ENCODE measurements at regions not wholly inside any gene's neighbourhood (a gene's known extent, or its start where the extent isn't known, plus 50 kb on each side); places are given as distances from the start of the nearest gene placed in this dataset.

DNA sequence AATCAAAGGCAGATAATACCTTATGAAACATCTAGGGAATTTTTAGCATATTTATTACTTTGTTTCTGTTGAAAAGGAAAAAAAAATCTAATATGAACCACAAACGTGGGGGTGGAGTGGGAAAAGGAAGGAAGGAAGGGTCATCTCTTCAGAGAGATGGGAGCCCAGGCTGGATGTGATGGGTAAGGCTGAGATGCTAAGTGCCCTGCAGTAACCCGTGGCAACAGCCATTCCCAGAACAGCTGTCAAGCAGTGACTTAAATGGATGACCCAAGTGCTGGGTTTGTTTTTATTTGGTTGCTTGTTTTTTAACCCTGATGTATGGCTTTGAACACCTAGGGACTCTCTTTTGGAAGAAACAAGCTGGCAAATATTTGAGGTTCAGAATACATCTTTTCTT, 50.7 kb upstream of the KLF7 start:
- no peak for DNase-seq (ENCODE audit: low read depth)
- no peak overlapping the region for H3K4me3 ChIP-seq (replicated peaks; ENCODE audit: low read depth, low read length)
- TF ChIP-seq, protein P1, sequence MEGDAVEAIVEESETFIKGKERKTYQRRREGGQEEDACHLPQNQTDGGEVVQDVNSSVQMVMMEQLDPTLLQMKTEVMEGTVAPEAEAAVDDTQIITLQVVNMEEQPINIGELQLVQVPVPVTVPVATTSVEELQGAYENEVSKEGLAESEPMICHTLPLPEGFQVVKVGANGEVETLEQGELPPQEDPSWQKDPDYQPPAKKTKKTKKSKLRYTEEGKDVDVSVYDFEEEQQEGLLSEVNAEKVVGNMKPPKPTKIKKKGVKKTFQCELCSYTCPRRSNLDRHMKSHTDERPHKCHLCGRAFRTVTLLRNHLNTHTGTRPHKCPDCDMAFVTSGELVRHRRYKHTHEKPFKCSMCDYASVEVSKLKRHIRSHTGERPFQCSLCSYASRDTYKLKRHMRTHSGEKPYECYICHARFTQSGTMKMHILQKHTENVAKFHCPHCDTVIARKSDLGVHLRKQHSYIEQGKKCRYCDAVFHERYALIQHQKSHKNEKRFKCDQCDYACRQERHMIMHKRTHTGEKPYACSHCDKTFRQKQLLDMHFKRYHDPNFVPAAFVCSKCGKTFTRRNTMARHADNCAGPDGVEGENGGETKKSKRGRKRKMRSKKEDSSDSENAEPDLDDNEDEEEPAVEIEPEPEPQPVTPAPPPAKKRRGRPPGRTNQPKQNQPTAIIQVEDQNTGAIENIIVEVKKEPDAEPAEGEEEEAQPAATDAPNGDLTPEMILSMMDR (IDR thresholded peaks at IDR 0.05; ENCODE audit: low read length, missing control alignments): no peak

DNA sequence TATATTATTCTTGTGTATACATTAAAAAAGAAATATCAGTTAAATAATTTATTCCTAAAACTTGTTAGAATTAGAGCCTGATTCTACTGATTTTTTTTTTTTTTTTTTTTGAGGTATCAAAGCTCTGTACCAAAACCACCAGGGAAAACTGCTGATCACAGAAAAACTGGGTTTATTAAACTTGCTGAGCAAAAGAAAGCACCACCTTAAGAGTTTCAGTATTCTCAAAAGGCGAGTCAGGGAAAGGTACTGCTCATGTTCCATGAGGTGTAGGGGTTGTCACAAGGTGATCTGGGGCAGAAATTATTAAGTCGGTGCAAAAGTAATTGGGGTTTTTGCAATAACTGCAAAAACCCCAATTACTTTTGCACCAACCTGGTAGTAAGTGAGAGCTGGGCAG, 51.7 kb upstream of the KLF7 start:
- no peak overlapping the region for H3K4me3 ChIP-seq (replicated peaks; ENCODE audit: low read depth, low read length)
- TF ChIP-seq, protein P1 (IDR thresholded peaks at IDR 0.05; ENCODE audit: low read length, missing control alignments): no peak
- no peak for DNase-seq (ENCODE audit: low read depth)

DNA sequence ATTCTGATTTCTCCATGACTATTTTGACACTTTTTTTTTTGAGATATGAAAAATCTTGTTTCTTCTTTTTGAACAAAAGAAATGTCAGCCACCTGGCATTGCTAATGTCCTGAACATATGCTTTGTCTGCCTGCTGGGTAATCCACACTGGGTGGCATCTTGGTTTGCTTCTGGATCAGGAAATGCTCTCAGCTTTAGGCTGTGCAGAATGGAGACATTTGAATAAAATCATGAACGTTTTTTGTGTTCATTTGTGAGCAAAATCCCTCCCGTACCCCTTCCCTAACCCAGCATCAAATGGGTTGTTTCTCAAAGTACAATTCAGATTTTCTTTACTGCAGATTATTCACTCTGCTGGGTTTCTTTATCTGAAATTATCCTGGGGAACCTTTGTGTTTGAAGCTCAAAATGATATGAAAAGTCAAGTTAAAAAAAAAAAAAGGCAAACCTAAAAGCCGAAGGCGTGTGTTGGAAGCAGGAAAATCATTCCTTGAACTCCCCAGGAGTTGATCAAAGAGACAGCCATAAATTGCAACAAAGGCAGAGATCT, 53.4 kb upstream of the KLF7 start:
- H3K4me3 ChIP-seq (replicated peaks; ENCODE audit: low read depth, low read length): no peak overlapping the region
- no peak for DNase-seq (ENCODE audit: low read depth)
- TF ChIP-seq, protein P1 (IDR thresholded peaks at IDR 0.05; ENCODE audit: low read length, missing control alignments): no peak

DNA sequence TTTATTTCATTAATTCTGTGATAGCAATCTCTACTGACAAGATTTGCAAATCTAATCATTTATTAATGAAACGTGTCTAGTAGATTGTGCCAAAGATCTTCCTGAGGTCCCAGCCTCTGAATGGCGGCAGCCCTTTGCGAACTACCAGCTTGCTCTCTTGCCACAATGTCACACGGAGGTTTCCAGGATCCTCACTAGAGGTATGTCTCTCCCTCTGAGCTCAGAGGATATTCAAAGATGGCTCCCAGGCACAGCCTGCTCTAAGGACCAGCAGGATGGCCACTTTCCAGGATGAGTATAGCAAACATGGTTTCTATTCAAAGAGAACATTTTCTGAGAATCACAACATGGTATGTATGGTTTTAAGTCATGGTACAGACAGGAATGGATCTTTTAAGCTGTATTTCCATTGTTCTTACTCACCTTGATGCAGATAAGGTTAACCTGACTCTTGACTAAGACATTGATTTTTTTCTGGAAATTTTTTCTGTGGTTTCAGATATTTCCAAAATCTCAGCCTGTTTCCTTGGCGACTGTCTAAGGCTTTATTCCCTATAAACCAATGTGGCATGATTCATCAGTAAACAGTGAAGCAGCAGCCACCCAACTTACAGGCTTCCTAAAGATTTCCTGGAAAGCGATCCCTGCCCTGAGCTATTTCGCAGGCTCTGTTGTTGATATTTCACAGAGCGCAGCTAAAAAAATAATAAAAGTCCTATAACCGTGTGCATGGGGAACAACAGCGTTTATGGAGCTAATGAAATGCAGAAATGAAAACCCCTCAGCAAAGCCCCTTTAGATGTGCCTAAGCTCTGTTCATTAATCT, 54.1 kb upstream of the KLF7 start:
- no peak overlapping the region for H3K4me3 ChIP-seq (replicated peaks; ENCODE audit: low read depth, low read length)
- TF ChIP-seq, protein P1 (IDR thresholded peaks at IDR 0.05; ENCODE audit: low read length, missing control alignments): no peak
- DNase-seq (ENCODE audit: low read depth): peak; percentile 73

DNA sequence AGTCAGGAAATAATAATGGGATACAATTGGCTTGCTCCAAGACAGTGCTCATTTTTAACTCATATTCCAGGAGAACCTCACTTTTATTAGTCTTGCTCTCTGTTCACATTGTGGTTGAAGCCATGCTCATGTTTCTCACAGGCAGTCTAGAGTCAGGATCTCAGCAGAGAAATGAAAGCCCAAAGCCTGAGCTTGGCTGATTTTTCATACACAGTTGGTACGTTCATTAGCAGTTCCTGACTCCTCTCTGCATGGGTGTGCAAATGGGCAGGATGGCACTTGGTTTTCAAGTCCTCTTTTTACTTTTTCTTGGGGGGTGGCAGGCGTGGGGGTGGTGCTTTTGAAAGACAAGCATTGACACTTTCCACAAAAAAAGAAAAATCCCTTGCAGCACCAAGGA, 56.0 kb upstream of the KLF7 start:
- no peak overlapping the region for H3K4me3 ChIP-seq (replicated peaks; ENCODE audit: low read depth, low read length)
- DNase-seq (ENCODE audit: low read depth): no peak
- TF ChIP-seq, protein P1 (IDR thresholded peaks at IDR 0.05; ENCODE audit: low read length, missing control alignments): no peak

DNA sequence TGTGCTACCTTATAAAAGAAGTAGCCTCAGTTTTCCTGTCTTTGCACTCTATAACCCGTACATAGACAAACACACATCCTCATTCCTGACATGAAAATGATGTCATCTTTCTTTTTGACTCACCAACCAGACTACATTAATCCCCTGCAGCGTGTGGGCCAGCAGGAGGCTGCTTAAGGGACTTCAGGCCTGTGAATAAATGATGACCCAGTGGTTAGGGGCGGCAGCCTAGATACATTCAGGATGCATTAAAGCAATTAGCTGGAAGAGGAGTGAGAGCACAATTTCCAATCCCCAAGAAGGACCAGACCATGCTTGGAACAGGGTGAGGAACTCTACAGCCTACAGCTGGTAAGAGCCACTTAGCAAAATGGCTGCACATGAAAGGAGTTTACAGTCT, 57.3 kb upstream of the KLF7 start:
- TF ChIP-seq, protein P1 (IDR thresholded peaks at IDR 0.05; ENCODE audit: low read length, missing control alignments): no peak
- peak; percentile 46 for DNase-seq (ENCODE audit: low read depth)
- no peak overlapping the region for H3K4me3 ChIP-seq (replicated peaks; ENCODE audit: low read depth, low read length)

DNA sequence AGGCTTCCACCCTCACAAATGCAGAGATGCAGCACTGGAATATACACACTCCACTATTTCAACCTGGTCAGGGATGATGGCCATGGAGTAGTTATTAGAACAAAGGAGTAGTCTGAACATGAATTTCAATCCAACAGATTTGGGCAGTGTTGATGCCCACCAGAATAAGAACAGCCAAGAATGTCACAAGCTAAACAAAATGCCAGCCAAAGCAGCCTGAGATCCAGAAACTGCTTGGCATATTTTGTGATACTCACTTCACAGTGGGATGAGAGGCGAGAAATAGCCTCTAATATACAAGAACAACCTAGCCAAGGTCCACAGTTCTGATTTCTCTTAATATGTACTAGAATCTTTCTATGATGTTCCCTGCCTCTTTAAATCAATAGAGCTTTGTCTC, 58.6 kb upstream of the KLF7 start:
- TF ChIP-seq, protein P1 (IDR thresholded peaks at IDR 0.05; ENCODE audit: low read length, missing control alignments): no peak
- H3K4me3 ChIP-seq (replicated peaks; ENCODE audit: low read depth, low read length): no peak overlapping the region
- DNase-seq (ENCODE audit: low read depth): no peak
